PC-3 (cell line): ENCODE measurements at regions not wholly inside any gene's neighbourhood (a gene's known extent, or its start where the extent isn't known, plus 50 kb on each side); places are given as distances from the start of the nearest gene placed in this dataset.
A peak's percentile ranks its signal among the peaks of the same experiment; 100 is the strongest.

Experiments used
- EZH2 ChIP-seq: fragments of 300-600 bp; sonication (generic); IDR thresholded peaks from one replicate; pipeline ENCODE4 v1.6.1; 2017; ENCODE audit warnings: antibody characterized with exemption, mild to moderate bottlenecking, low read length; ENCODE audit not compliant: unreplicated experiment
- TF ChIP-seq, protein P1 (sequence below): fragments of 300-600 bp; sonication (generic); conservative IDR thresholded peaks from 2 replicates; pipeline ENCODE4 v1.5.1; 2017; ENCODE audit warnings: antibody characterized with exemption, low read depth, mild to moderate bottlenecking, low read length

DNA sequence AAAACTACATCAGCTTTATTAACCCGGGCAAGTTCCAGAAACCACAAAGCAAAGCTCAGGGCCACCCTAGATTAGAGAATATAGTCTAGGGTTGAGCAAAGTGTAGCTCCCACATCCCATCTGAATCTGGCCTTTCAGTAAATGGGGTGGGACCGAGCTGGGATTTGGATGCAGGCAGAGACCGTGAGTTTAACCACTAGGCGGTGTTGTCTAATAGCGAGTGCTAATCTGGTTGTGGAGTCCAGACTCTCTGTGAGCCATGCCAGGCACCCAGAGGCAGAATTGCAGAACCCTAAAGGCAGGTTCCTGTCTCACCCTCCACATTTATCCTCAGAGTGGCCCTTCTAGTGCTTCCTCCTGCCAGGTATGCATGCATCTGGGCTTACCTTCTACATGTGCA, 435.9 kb downstream of the TSN start:
- TF ChIP-seq, protein P1, sequence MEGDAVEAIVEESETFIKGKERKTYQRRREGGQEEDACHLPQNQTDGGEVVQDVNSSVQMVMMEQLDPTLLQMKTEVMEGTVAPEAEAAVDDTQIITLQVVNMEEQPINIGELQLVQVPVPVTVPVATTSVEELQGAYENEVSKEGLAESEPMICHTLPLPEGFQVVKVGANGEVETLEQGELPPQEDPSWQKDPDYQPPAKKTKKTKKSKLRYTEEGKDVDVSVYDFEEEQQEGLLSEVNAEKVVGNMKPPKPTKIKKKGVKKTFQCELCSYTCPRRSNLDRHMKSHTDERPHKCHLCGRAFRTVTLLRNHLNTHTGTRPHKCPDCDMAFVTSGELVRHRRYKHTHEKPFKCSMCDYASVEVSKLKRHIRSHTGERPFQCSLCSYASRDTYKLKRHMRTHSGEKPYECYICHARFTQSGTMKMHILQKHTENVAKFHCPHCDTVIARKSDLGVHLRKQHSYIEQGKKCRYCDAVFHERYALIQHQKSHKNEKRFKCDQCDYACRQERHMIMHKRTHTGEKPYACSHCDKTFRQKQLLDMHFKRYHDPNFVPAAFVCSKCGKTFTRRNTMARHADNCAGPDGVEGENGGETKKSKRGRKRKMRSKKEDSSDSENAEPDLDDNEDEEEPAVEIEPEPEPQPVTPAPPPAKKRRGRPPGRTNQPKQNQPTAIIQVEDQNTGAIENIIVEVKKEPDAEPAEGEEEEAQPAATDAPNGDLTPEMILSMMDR = peak; percentile 85
- TF ChIP-seq EZH2 = no peak
